ENCODE measurements at regions not wholly inside any gene's neighbourhood (a gene's known extent, or its start where the extent isn't known, plus 50 kb on each side); places are given as distances from the start of the nearest gene placed in this dataset.

- TF ChIP-seq, protein P1, sequence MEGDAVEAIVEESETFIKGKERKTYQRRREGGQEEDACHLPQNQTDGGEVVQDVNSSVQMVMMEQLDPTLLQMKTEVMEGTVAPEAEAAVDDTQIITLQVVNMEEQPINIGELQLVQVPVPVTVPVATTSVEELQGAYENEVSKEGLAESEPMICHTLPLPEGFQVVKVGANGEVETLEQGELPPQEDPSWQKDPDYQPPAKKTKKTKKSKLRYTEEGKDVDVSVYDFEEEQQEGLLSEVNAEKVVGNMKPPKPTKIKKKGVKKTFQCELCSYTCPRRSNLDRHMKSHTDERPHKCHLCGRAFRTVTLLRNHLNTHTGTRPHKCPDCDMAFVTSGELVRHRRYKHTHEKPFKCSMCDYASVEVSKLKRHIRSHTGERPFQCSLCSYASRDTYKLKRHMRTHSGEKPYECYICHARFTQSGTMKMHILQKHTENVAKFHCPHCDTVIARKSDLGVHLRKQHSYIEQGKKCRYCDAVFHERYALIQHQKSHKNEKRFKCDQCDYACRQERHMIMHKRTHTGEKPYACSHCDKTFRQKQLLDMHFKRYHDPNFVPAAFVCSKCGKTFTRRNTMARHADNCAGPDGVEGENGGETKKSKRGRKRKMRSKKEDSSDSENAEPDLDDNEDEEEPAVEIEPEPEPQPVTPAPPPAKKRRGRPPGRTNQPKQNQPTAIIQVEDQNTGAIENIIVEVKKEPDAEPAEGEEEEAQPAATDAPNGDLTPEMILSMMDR (IDR thresholded peaks at IDR 0.05), result no peak
- no peak for TF ChIP-seq EZH2 (IDR thresholded peaks at IDR 0.05; ENCODE audit: borderline replicate concordance, insufficient read depth, low read depth, low read length, poor library complexity, severe bottlenecking)
- POLR2A ChIA-PET, result no interaction called here
- no peak overlapping the region for H3K27ac Mint-ChIP-seq
- DNase-seq, result no peak
- CTCF ChIA-PET, result no interaction called here
- ATAC-seq (ENCODE audit: low read depth), result no peak
- no peak overlapping the region for H3K4me2 ChIP-seq (replicated peaks; ENCODE audit: low read depth, low read length, poor library complexity, severe bottlenecking)
- no peak overlapping the region for H3K9ac ChIP-seq (ENCODE audit: low read length)
- WGBS (ENCODE audit: insufficient coverage), result 100% methylated on average over 3 of the region's 5 CpGs
- no peaks in the 10 kb centered on the region for H3K4me1 ChIP-seq (ENCODE audit: control insufficient read depth in 2 of 2, insufficient read depth in 2 of 2, low read length in 2 of 2)
- no peaks in the 10 kb centered on the region for H3K79me2 ChIP-seq (ENCODE audit: control insufficient read depth, insufficient read depth, low read length)
- intact Hi-C loops (cut with micrococcal nuclease), result no loop called here
- no peaks in the 10 kb centered on the region for H3K27me3 Mint-ChIP-seq
- no peaks in the 10 kb centered on the region for H3K9me3 ChIP-seq (ENCODE audit: control extremely low read depth in 1 of 3, control insufficient read depth in 2 of 3, insufficient read depth in 1 of 3, low read length in 2 of 3)
- no peaks in the 10 kb centered on the region for H3K4me1 Mint-ChIP-seq
- H3K4me3 ChIP-seq (ENCODE audit: control extremely low read depth in 1 of 5, extremely low read depth in 1 of 5, insufficient read depth in 1 of 5, low read depth in 2 of 5, low read length in 4 of 5), result no peak overlapping the region
- H3K9me3 Mint-ChIP-seq (ENCODE audit: insufficient read depth), result no peaks in the 10 kb centered on the region
- no peaks in the 10 kb centered on the region for H4K20me1 ChIP-seq (ENCODE audit: control insufficient read depth, insufficient read depth, low read length, poor library complexity, severe bottlenecking)
- no peak overlapping the region for H3K4me3 Mint-ChIP-seq
- no peak overlapping the region for H2AFZ ChIP-seq (ENCODE audit: insufficient read depth, low read depth, low read length, poor library complexity, severe bottlenecking)
- no peaks in the 10 kb centered on the region for H3K36me3 ChIP-seq (replicated peaks in 1 of 2; ENCODE audit: control extremely low read depth in 1 of 2, control insufficient read depth in 1 of 2, extremely low read depth in 1 of 2, insufficient read depth in 2 of 2, low read length in 1 of 2)
- H3K27ac ChIP-seq (ENCODE audit: low read length in 2 of 2), result no peak overlapping the region
- H3K27me3 ChIP-seq (replicated peaks in 1 of 4; ENCODE audit: control extremely low read depth in 1 of 4, control insufficient read depth in 3 of 4, insufficient read depth in 4 of 4, low read length in 3 of 4), result no peaks in the 10 kb centered on the region
Observed at GRCh38 chr1:78731674-78732073, 82.0 kb downstream of the IFI44 start.

GRCh38 chr1:78737241-78737640 lies 87.6 kb downstream of the IFI44 start:
- no peaks in the 10 kb centered on the region for H3K27me3 ChIP-seq (replicated peaks in 1 of 4; ENCODE audit: control extremely low read depth in 1 of 4, control insufficient read depth in 3 of 4, insufficient read depth in 4 of 4, low read length in 3 of 4)
- no peak overlapping the region for H2AFZ ChIP-seq (ENCODE audit: insufficient read depth, low read depth, low read length, poor library complexity, severe bottlenecking)
- H3K79me2 ChIP-seq (ENCODE audit: control insufficient read depth, insufficient read depth, low read length), result no peaks in the 10 kb centered on the region
- no peaks in the 10 kb centered on the region for H3K36me3 ChIP-seq (replicated peaks in 1 of 2; ENCODE audit: control extremely low read depth in 1 of 2, control insufficient read depth in 1 of 2, extremely low read depth in 1 of 2, insufficient read depth in 2 of 2, low read length in 1 of 2)
- no peak for TF ChIP-seq EZH2 (IDR thresholded peaks at IDR 0.05; ENCODE audit: borderline replicate concordance, insufficient read depth, low read depth, low read length, poor library complexity, severe bottlenecking)
- TF ChIP-seq, protein P1 (IDR thresholded peaks at IDR 0.05), result no peak
- intact Hi-C loops (cut with micrococcal nuclease), result no loop called here
- no peak overlapping the region for H3K4me2 ChIP-seq (replicated peaks; ENCODE audit: low read depth, low read length, poor library complexity, severe bottlenecking)
- no peak overlapping the region for H3K4me3 ChIP-seq (ENCODE audit: control extremely low read depth in 1 of 5, extremely low read depth in 1 of 5, insufficient read depth in 1 of 5, low read depth in 2 of 5, low read length in 4 of 5)
- Mint-ChIP-seq H3K27ac (no peak overlapping the region), H3K9me3 (ENCODE audit: insufficient read depth) (peaks cover 5% of the 10 kb centered on the region), H3K27me3 (no peaks in the 10 kb centered on the region), H3K4me3 (no peak overlapping the region), H3K4me1 (no peaks in the 10 kb centered on the region)
- DNase-seq (no peak), ATAC-seq (ENCODE audit: low read depth) (no peak)
- H4K20me1 ChIP-seq (ENCODE audit: control insufficient read depth, insufficient read depth, low read length, poor library complexity, severe bottlenecking), result no peaks in the 10 kb centered on the region
- H3K9me3 ChIP-seq (ENCODE audit: control extremely low read depth in 1 of 3, control insufficient read depth in 2 of 3, insufficient read depth in 1 of 3, low read length in 2 of 3), result peaks cover 0 to 3% (median 0%) of the 10 kb centered on the region in 3 donors
- no CpG with 5 or more reads among the region's 1 CpG for WGBS (ENCODE audit: insufficient coverage)
- no peak overlapping the region for H3K9ac ChIP-seq (ENCODE audit: low read length)
- CTCF ChIA-PET, result no interaction called here
- POLR2A ChIA-PET, result no interaction called here
- no peaks in the 10 kb centered on the region for H3K4me1 ChIP-seq (ENCODE audit: control insufficient read depth in 2 of 2, insufficient read depth in 2 of 2, low read length in 2 of 2)
- no peak overlapping the region for H3K27ac ChIP-seq (ENCODE audit: low read length in 2 of 2)

Measured in B cell (primary cell).